Limb (tissue), 2 donors: ENCODE measurements at regions not wholly inside any gene's neighbourhood (a gene's known extent, or its start where the extent isn't known, plus 50 kb on each side); places are given as distances from the start of the nearest gene placed in this dataset.

Experiments
- DNase-seq, 2 donors: peaks; one replicate each; pipeline ENCODE4 v3.0.0-alpha.2; 2016; ENCODE audit errors: extremely low spot score in 2 of 2

DNA sequence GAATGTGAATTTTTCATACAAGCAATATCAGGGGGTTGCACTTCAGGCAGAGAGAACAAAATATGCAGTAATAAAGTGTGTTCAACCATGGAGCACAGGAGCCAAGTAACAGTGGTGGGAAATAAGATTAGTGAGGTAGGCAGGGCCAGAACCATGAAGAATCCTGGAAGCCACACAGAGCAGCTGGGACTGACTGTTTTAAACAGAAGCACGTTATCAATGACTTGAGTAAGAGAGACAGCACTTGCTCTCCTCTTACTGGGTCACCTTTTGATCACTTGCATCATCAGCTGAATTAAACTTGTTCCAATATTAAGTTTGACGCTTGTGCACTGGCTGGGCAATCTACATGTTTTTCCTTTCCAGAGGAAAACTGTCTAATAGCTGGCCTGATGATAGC is 238.5 kb downstream of the TBX18 start:
- DNase-seq: no peak

DNA sequence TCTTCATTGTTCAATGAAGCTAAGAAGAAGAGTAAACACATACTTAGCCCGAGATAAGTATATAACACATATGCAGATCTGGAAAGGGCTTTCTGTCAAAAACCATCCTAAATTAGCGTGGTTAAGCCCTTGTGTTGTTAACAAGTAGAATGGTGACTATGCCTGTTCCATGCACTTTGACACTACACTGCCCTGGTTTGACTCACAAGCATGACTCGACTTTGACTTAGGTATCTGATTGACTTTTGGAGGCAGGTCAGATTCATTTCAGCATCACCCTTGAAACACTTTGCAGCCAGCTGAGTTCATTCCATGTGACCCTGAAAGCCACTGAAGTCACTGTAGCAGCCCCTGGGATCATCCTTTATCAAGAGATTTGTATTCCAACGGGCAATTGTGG is 239.8 kb downstream of the TBX18 start:
- DNase-seq: no peak

DNA sequence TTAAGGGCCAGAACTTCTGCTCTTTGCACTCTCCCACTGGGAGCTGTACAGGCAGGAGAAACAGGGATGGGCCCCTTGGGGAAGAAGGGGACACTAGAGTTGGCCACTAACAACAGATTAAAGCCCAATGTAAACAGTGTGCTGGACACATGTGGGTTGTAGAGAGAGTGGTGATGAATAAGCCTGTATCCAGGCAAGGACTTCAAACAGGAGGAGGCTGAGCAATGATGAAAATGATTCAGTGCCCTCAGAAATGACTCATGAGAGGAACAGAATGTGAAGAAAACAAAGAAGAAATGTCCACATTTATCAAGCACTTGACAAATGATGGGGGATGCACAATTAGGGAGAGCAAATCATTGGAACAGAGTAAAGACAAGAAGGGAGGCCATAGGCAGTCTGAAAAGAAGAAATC is 242.3 kb downstream of the TBX18 start:
- no peak for DNase-seq

DNA sequence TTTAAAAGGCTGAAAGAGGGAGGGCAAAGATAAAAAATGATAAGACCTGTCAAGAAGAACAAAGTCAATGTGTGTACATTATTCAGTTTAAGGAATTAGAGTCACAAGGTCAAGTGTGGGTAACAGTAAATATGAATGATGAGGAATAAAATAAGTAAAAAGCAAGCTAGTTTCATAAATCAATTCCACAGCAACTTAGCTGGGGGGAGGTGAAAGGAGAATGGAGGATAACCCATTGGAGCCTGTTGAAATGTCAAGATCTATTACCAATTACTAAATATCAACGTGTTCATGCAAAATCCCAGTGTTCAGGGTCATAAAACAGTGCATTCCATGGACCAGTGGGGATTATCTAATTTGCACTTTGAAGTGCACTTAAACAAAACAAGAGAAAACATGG is 242.9 kb downstream of the TBX18 start:
- DNase-seq: no peak

DNA sequence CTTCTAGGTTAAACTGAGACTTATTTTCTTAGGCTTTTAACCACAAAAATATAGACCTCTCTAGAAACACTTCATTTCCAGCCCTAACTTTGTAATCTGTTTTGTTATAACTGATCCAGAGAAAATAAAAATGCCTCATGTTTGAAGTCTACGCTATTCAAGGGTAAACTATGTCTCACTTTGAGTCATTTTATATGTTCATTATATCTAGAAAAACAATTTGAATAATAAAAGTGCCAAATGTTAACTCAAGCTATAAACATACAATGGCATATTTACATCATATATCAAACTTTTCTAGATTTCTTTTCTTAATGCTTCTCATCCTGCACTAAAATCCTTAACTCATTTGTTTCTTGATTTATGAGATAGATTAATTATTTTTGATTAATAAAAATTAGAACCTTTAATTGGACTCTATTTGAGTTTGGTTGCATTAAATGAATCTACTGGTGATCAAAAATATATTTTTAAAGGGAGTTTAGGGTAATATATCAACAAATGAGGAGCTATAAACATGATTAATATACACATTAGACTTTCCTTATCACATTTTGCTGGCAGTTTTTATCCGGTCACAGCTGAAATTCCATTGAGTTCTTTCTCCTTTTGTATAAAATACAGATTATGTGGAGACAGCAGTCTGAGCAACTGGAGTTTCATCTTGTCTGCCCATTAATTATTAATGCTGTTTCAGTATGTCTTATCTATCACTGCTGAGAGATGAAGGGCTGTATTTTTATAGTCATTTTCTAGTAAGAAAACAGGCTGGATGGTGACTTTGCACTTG is 246.5 kb downstream of the TBX18 start:
- DNase-seq: no peak

DNA sequence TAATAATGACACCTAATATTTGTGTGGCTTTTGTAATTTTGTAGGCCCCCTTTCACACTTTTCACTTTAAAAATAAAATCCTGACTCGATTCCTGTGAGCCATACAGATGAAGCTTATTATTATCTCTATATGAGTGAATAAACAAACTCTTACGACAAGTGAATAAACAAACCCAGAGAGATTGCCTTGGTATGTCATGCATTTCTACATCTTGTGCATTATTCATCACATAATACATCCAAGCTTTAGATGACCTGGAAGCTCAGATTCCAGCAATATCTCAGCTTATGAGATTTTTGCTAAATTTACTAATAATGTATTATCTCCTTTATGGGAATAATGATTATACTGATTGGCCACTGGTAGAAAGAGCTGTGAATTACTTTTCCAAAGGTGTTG is 248.2 kb downstream of the TBX18 start:
- DNase-seq: no peak

DNA sequence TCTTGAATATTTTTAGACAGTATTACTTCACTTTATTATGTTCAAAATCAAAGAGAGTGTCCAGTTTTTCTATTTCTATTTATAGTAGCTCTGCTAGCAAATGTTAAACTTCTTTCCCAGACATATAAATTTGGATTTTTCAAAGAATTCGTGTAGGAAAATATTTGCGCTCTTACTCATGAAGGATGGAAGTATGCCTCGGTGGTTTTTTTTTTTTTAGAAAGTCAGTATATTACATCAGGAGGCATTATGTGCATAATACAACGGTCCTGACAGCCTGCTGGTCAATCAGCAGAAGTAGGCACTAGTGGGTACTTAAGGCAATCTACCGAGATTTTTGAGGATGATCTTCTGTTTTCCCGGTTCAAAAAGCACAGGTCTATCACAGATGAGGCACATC is 249.3 kb downstream of the TBX18 start:
- no peak for DNase-seq

DNA sequence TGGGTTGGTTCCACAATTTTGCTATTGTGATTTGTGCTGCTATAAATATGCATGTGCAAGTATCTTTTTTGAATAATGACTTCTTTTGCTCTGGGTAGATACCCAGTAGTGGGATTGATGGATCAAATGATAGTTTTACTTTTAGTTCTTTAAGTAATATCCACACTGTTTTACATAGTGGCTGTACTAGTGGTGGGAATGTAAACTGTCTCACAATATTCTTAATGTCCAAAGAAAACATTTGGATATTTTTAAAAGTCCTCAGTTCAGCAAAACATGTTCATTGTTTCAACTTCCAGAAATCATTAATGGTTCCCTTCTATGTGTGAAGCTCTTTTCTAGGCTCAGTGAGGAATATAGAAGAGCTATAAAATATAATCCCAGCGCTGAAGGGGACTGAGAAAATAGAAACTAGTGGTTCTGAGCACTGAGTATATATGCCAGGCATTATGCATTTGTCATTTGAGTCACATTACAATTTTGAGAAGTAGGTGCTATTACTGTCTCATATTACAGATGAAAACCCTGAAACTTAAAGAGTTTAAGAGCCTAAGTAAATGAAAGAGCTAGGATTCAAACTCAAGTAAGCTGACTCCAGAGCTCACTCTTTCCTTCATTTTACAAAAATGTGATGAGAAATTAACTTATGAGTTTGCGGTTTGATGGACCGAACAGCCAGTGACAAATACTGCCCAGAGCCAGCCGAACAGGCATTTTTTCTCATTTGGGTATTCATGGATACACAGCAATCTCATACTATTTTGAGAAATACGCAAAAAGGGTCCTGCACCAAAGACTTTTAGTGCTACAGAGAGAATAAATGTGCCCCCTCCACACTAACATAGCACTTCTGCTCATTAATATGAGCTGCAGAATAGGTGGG is 250.1 kb downstream of the TBX18 start:
- no peak for DNase-seq

DNA sequence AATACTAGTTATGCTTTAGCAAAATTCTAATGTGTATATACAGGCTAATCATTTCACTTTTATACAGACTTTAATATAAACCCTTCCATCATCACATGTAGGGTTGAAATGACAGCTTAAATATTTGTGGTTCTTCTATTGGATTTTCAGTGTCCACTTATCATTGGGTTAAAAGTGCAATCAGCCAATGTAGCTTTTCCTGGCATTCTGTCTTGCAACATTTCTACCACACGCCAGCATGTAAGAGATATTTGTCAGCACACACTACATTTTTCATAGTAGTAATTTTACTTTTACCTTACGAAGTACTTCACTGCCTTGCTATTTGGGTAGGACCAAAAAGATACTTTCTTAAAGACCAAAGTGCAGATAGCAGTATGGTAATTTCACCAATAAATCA is 252.0 kb downstream of the TBX18 start:
- no peak for DNase-seq

DNA sequence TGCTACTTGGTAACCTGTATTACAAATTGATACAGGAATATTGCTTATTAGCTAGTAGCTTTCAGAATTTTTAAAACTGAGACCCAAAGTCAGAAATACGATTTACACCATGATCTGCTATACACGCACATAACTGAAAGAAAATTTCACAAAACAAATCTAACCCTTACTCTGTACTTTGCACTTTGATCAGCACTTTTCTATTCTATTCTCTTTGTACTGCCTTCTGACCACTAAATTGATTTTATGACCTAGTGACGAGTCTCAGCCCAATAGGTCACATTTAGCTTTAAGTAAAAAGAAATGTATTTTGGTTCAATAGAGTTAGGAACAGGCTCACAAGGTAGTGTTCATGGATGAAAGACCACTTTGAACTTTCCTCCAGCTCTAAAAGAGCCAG is 252.5 kb downstream of the TBX18 start:
- DNase-seq: no peak

DNA sequence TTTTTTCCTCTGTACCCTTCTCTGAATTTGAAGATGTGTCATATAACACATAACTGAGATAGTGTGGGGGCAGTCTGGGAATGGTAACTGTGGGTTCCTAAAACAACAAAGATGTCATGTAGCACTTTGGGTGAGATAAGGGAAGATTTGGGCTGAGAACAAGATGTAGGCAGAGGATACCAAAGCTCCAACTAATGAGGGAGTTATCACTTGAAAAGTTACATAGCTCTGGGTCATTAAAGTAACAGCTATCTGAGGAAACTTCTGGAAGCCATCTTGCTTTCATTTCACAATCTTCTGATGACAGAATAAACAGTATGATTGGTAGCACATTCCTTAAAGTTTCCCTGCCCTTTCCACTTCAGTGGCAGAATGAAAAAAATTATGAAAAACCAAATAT is 255.4 kb downstream of the TBX18 start:
- no peak for DNase-seq

DNA sequence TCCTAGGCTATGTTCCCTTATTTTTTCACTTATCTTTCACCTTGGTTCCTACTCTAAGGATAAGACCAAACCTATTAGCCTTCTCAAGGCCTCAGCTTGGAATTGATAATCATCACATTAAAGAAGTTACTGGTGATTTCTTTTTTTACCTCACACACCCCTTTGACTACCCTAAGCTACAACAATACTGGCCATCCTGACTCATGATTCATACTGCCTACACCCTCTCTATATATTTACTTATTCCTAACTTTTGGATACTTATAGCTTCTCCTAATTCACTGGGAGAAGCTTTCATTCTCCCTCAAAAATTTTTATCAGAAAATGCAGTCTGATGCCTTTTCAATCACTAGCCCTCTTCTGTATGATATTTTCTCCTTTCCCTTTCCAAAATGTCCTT is 256.1 kb downstream of the TBX18 start:
- DNase-seq: no peak

DNA sequence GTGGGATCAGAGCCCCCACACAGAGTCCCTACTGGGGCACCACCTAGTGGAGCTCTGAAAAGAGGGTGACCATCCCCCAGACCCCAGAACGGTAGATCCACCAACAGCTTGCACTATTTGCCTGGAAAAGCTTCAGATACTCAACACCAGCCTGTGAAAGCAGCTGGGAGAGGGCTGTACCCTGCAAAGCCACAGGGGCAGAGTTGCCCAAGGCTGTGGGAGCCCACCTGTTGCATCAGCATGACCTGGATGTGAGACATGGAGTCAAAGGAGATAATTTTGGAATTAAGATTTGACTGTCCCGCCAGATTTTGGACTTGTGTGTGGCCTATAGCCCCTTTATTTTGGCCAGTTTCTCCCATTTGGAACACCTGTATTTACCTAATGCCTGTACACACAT is 260.4 kb downstream of the TBX18 start:
- no peak for DNase-seq

DNA sequence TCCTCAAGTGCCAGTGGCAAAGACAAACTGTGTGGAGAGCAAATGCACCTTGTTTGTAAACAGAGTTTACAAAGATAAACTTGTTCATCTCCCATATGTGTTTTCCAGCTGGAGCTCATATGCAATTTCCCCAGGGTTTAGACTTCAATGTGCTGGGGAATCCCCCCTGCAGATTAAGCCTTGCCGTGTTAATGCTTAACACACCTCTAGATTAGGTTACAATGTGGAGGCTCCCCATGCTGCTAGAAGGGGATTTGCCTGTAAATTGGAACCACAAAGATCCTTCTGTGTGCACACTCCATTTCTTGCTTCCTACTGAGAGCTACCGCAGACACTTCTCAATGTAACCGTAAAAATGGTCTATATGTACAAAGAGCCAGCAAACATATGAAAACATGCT is 263.1 kb downstream of the TBX18 start:
- DNase-seq: no peak

DNA sequence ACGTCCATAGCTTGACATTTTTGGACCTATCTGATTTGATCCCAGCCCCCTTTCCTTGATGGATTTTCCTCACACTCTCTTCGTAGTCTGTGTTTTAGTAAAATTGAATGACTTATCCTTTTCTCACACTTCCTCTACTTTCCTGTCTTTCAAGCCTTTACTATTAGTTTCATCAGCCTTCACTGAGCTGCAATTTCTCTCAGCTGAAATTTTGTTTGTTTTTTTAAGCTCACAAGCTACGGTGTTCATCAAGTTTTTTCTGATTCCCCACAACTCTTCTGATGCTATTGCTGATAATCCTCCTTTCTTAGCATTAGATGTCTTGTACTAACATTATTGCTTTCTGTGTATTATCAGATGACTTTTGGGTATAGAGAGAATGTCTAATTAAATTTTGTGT is 263.7 kb downstream of the TBX18 start:
- DNase-seq: no peak

DNA sequence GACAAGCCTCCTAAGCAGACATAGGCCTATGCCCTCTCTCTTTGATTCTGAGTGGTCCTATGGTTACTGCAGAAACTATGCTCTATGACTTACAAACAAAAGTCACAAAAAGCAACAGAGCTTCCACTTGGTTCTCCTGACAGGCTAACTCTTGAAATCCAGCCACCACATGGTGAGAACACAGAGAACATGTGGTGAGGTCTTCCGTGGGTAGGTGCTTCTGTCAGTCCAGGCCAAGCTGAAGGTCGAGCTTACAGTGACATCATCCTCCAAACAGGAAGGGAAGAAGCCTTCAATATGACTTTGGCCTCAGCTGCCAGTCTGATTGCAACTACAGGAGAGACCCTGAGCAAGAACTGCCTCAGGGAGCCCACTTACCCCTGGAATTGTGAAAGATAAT is 265.5 kb downstream of the TBX18 start:
- no peak for DNase-seq

DNA sequence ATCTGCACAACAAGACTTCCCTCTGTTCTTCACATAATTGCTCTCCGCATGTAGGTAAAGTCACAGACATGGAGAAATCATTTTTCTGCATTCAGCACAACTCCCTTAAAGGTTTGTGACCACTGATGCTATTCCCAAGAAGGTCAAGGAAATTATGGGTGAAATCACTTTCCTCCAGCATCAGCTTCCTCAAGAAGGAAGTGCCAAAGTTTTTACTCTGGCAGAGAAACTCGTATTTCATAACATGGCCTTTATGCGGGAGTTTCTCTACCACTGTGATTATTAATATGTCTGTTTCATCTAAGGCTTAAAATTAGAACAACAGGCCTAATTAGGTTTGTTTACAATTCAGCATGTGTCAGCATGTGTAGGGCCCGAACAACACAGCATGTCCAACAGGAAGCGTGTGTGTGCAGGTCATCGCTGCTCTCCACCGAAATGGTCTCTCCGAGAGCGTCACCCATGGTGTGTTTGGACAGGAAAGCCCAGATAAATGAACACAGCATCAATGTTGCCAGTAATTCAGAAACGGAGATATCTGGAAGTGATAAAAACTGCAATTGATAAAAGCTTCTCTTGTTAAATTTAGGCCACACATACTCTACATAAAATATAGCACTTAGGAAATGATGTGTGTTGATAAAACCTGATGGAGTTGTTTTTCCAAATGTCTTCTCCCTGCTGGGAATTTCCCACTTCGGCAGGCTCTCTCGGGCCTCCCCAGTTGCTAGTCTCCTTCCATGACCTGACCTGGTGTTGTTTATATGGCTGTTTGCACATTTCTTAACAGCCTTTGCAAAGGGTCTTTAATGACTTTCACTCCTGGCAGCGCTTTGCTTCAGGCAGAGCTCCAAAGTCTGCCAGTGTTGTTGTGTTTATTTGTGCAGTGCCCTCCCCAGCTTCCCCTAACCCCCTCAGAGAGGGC is 265.1 kb upstream of the CEP162 start:
- no peak for DNase-seq

DNA sequence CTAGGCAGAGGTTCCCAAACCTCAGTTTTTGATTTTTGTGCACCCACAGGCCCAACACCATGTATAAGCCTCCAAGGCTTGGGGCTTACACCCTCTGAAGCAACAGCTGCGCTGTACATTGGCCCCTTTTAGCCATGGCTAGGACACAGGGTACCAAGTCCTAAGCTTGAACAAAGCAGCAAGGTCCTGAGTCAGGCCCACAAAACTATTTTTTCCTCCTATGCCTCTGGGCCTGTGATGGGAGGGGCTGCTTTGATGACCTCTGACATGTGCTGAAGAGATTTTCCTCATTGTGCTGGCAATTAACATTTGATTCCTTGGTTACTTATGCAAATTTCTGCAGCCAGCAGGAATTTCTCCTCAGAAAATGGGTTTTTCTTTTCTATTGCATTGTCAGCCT is 262.2 kb upstream of the CEP162 start:
- DNase-seq: no peak

DNA sequence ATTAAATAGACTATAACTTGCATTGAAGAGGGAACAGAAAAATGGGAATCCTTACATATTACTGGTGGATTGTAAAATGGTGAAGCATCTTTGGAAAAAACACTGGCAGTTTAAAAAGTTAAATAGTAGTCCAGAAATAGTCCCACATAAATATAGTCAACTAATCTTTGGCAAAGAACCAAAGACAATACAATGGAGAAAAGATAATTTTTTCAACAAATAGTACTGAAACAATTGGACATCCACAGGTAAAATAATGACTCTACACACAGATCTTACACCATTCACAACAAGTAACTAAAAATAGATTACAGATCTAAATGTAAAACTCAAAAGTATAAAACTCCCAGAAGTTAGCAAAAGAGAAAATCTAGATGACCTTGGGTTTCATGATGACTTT is 259.1 kb upstream of the CEP162 start:
- DNase-seq: no peak

DNA sequence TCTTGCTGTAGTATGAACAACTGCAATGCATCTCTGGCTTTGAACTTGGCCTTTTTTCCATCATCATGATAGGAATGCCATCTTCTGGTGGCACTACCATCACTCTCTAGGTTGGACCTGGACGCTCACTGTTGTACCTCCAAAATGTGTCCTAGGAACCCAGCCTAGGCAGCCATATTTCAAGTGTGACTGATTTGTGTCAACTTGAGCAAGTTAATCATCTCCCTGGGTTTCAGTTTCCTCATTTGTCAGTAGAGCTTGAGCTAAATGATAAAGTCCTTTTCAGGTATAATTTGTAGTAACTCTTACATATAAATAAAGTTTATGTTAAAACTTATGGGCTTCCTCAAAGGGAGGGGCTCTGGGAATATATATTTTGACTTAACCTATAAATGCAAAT is 241.7 kb upstream of the CEP162 start:
- DNase-seq: no peak

DNA sequence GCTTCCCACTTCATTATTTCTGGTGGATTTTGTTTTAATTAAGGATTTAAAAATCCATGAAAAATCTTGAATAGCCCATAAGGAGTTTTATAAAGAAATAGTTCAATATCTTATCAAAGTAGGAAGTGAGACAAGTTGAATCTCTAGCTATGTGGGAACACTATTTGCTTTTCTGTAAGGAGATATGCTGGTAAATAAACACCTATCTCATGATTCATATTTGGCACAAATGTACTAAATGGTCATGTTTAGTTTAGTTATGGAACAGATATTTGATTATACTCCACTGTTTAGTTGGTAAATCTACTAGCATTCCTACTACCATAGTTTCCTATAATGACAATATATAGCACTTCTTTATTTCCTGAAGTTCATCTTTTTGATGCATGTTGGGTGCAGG is 239.9 kb upstream of the CEP162 start:
- DNase-seq: no peak

DNA sequence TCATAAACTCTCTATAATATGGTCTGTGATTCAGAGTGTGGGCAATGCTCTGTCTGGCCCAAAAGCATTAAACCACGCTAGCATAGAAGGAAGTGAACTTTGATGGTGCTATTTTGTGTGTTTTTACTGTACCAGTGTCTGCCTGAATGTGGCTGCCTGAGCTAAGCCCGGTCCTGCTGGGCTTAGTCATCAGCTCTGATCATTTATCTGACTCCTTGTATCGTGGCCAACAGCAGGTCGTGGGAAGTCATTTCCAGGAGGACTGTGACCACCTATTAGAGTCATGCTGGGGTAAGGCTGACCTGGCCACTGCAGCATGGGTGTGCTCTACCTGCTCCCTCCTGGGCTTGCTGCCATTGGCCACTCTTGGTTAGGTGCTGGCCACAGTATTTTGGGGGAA is 239.1 kb upstream of the CEP162 start:
- no peak for DNase-seq
